ENCODE measurements at regions not wholly inside any gene's neighbourhood (a gene's known extent, or its start where the extent isn't known, plus 50 kb on each side); places are given as distances from the start of the nearest gene placed in this dataset.

- TF ChIP-seq CTCF (IDR thresholded peaks at IDR 0.05; ENCODE audit: insufficient read depth, low read depth, low read length) (no peak), EZH2 (IDR thresholded peaks at IDR 0.05; ENCODE audit: insufficient read depth, low read length) (no peak)
Observed at GRCh38 chr2:6538607-6539006, 327.1 kb downstream of the CMPK2 start.
